GM19455 (cell line): ENCODE measurements at regions not wholly inside any gene's neighbourhood (a gene's known extent, or its start where the extent isn't known, plus 50 kb on each side); places are given as distances from the start of the nearest gene placed in this dataset.
A peak's percentile ranks its signal among the peaks of the same experiment; 100 is the strongest.
"Not testable (repeated sequence)": the region's sequence is repeated elsewhere in the genome, so short reads cannot be mapped to it uniquely, and the experiment has no call there.

Source experiments
- ATAC-seq: cut with Tn5 transposase; IDR thresholded peaks from one replicate; pipeline ENCODE4 v1.9.1; 2021; ENCODE audit not compliant: unreplicated experiment

- ATAC-seq: no peak
These were observed 51.3 kb upstream of the BOD1 start for GRCh38 chr5:173667702-173668101.

- no peak for ATAC-seq
These were observed 51.9 kb upstream of the BOD1 start for GRCh38 chr5:173668245-173668800.

DNA sequence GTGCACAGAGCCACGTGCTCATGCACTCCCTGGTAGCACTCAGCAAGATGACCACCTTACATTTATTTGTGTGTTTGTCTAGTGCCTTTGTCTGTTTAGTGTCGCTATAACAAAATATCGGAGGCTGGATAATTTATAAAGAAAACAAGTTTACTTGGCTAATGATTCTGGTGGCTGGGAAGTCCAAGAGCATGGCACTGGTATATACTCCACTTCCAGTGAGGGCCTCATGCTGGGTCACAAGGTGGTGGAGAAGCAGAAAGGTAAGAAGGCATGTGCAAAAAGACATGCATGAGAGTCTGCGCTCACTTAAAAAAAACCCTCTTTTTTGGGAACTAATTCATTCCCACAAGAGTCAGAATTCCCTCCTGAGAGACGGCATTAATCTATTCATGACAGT lies 52.5 kb upstream of the BOD1 start:
- ATAC-seq: no peak

- ATAC-seq: no peak
These were observed 53.0 kb upstream of the BOD1 start for GRCh38 chr5:173669483-173669882.

DNA sequence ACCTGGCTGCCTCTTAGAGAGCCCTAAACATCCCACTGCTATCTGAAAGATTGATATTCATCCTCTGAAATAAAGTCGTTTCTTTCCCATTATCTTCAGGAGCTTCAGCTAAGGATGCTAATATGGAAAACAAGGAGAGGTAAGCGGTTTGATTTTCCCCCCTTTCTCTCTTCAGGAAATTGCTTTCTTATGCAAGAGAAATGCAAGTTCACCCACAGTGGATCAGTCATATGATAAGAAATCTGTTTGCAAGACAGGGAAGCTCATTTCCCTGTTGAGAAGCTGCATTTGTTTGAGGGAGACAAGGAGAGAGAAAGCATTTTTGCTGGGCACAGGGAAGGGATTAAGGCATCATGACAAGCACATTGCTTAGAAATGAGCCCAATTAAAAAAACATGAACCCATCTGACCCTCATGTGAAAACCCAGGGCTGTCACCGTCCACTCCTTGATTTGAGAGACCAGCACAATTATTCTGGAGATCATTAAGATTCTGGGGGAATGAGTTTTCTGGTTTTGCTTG lies 53.7 kb upstream of the BOD1 start:
- ATAC-seq: no peak

DNA sequence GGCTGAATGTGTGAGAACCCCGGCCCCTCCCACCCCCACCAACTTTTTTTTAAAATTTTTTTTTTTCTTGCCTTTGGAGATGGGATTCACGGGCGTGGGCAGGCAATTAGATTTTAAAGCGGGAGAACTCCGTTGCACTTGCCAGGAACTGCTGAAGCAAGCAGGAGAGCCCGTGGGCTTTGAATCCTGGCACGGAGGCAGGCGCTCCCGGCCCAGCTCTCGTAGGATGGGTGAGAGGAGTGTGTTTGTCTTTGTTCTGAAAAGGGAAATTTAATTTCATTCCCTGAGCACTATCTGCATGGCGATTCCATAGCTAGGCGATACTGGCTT lies 54.3 kb upstream of the BOD1 start:
- ATAC-seq: no peak

- no peak for ATAC-seq
These were observed 54.9 kb upstream of the BOD1 start for GRCh38 chr5:173671121-173671949.

- no peak for ATAC-seq
These were observed 55.7 kb upstream of the BOD1 start for GRCh38 chr5:173672166-173672565.

GRCh38 chr5:173672891-173673290 lies 56.4 kb upstream of the BOD1 start:
- no peak for ATAC-seq

DNA sequence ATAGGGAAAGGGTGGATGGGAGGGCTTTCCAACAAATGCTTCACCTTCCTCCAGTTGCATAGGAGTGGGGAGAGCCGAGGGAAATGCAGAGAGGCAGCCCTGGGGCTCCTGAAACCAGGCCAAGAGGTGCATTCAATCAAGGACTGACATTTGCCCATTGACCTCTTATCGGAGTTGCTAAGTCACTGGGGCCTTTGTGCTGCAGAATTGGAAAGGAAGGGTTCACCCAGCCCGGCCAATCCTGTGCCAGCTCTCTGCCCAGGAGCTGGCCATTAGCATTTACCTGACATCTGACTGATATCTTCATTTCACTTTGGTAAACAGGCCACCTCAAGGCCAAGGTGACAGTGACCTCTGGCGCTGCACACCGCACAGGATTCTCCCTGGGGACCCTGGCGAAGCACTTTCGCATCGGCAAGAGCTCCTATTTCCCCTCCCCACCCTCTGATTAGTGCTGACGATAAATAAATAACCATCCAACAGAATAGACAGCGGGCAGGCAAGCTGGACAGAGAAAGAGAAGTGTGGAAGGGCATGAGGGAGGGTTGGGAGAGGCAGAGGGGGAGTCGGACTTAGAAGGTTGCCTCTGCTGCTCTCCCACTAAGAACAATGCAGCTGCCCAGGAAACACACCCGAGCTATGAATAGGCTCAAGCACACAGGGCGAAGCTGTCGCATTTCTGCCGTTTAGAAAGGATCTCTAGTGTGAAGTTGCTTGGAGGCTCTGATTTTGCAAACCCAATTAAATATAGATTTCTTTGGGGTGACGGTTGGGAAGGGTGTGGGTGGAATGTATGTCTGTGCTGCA lies 57.0 kb upstream of the BOD1 start:
- ATAC-seq: no peak

DNA sequence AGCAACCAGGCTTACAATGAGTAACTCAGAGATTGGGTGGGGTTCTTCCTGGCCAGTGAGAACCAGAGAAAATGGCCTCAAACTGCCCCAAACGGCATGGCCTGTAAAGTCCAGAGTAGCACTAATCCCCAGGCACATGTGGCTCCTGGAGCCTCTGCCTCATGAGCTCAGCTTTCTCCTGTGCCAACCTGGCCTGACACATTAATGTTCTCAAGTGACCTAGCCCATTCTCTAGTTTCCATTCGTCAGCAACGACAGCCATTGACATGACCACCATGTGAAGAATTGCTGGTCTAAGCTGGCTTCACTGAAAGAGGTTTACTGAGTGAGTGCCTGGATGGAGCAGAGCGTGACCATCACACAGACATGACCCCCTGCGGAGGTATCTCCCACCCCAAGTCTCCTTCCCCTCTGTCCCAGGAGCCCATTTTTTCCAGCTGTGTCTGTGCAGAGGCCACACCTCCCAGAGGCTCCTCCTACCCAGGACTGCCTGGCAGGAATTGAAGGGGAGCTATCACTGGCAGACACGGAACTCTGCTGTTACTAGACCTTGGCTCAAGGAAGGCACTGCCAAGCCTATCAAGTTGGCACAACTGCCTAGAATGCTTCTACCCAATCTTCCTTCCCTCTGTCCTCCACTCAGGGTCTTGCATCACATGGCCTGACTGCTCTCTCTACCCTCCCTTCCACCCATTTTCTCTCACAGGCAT lies 59.0 kb upstream of the BOD1 start:
- ATAC-seq: no peak

DNA sequence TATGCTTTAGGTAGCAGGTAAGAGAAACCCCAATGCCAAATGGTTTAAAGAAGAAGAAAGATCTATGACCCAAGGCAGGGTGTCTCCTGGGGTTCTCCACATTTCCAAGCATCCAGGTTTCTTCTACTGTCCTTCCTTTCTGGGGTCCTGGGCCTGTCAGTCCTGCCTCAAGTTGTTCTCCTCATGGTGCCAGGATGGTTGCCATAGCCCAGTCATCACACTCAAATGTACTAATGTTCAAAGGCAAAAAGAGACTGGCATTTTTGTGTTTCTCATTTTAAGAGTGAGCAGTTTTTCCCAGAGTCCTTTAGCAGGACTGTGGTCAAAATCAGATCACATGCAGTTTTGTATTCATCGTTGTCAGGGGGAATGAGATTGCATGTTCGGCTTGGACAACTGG lies 59.9 kb upstream of the BOD1 start:
- ATAC-seq: no peak

GRCh38 chr5:173677125-173677672 lies 60.7 kb upstream of the BOD1 start:
- ATAC-seq: no peak

GRCh38 chr5:173679909-173680630 lies 63.6 kb upstream of the BOD1 start:
- ATAC-seq: peak; percentile 54

DNA sequence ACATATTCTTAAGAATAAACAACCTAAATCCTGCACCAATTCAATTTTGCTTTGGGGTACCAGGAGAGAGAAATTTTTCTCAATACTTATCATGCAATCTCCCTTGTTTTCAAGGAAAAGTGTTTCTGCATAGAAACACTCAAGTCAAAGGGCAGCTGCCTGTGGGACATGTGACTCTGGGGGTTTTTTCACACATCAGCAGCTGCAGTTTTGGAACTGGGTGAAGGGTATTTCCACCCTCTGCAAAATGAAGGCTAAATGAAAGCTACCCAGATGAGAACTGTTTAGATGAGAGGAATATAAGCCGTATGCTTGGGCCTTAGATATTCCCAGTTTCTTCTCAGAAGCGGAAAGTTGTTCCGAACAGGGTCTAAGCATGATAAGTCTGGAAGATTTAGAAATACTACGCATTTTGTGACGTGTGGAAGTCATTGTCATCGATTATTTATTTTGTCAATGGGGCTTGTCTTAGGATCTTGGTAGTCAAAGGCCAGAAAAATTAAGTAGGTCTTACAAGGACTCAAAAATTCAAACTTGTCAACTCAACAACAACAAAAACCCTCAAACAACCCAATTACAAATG lies 64.3 kb upstream of the BOD1 start:
- no peak for ATAC-seq

- ATAC-seq: no peak
These were observed 65.9 kb upstream of the BOD1 start for GRCh38 chr5:173682313-173682712.

GRCh38 chr5:173684535-173684934 lies 68.1 kb upstream of the BOD1 start:
- not testable (repeated sequence) for ATAC-seq

GRCh38 chr5:173686950-173687349 lies 70.5 kb upstream of the BOD1 start:
- ATAC-seq: no peak

DNA sequence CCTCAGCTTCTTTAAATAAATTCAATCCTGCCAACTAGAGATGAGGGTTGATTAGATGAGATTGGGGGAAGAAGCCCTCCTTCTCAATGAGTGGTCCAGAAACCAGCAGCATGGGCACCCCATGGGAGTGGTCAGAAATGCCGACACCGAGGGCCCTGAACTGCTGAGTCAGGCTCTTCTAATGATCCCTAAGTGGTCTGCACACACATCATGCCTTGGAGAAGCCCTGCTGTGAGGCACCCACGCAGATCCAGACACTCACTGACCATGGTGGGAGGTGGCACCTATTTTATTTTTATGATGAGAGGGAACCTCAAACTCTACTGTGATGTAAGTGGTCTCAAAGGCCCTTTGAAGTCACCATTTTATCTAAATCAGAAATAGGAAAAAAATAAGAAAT lies 72.3 kb upstream of the BOD1 start:
- ATAC-seq: no peak

GRCh38 chr5:173689171-173689736 lies 72.8 kb upstream of the BOD1 start:
- ATAC-seq: no peak
